Hematopoietic multipotent progenitor cell (in vitro differentiated cells): ENCODE measurements at regions not wholly inside any gene's neighbourhood (a gene's known extent, or its start where the extent isn't known, plus 50 kb on each side); places are given as distances from the start of the nearest gene placed in this dataset.
"Not testable (repeated sequence)": the region's sequence is repeated elsewhere in the genome, so short reads cannot be mapped to it uniquely, and the experiment has no call there.

Experiments used
- DNase-seq, 3 donors: peaks; one replicate each; pipeline ENCODE4 v3.0.0-alpha.2; 2011 to 2015; ENCODE audit warnings: low read depth in 2 of 3, low spot score in 2 of 3

DNA sequence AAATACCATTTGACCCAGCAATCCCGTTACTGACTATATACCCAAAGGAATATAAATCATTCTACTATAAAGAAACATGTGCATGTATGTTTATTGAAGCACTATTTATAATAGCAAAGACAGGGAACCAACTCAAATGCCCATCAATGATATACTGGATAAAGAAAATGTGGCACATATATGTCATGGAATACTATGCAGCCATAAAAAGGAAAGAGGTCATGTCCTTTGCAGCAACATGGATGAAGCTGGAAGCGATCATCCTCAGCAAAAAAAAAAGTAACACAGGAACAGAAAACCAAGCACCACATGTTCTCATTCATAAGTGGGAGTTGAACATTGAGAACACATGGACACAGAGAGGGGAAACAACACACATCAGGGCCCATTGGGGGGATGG, 99.9 kb upstream of the THUMPD2 start:
- DNase-seq: not testable (repeated sequence)

- no peak for DNase-seq
Observed at GRCh38 chr2:39875914-39876267, 96.8 kb upstream of the THUMPD2 start.

DNA sequence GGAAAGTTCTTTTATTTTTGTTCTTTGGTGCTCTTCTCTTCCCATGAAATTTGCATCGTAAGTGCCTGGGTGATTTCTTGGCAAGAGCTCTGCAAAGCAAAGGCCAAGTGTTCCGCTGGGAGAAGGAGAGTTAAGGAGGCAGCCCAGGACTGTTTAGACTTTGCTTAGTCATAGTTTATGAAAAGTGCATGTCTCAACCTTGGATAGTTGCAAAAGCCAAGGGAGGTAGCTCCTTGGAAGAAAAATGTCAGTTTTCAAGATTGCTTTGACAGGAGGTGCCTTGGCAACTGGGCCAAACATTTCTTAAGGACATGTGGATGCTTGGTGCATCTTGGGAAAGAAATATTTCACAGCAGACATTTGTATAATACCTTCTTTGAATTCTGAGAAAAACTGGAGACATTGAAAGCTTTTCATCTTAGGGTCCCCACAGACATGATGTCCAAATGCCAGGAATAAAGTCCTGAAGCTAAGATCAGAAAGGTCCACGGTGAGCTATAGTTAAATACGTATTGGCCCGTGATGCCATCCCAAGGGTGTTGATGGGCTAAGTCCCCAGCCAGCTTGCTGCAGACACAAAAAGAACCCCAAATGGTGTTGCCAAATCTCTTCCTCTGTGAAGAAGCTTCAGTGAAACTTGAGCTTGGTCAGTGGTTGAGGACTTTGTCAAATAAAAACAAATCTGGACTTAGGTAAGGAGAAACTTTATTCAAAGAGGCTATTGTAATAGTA, 96.3 kb upstream of the THUMPD2 start:
- no peak for DNase-seq

DNA sequence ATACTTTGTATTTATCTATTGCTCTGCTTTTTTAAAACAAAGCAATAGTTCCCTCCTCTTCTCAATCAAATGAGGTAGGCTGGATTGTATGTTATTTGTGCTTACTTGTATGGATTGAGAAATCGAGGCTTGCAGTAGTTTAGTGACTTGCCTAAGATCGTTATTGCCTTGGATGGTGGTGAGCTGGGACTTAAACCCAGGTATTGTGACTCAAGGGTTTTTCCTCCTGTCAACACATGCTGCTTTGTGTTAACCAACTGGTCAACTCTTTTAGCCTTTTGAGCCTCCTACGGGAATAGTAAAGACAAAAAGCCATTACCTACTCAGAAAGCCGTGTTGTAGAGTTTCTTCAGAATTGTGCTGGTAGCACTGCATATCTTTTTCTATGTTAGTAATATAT, 95.2 kb upstream of the THUMPD2 start:
- DNase-seq: no peak

DNA sequence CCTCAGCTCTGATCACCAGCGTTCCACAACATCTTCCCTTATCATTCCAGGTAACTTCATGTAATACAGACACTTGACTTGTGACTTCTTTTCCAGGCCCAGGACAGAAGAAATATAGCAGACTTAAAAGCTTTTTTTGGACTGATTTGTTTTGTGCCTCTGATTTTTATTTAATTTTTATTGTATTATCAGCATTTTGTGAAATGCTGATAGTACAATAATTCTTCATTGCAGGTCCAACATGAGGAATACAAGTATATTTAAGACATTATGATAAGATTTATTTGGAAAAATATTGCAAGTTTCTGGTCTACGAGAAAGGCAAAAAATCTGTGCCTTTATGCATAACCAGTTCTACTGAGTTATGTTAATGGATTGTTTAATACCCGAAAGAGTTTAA, 94.5 kb upstream of the THUMPD2 start:
- DNase-seq: no peak

GRCh38 chr2:39872748-39873147, 93.7 kb upstream of the THUMPD2 start:
- no peak for DNase-seq

DNA sequence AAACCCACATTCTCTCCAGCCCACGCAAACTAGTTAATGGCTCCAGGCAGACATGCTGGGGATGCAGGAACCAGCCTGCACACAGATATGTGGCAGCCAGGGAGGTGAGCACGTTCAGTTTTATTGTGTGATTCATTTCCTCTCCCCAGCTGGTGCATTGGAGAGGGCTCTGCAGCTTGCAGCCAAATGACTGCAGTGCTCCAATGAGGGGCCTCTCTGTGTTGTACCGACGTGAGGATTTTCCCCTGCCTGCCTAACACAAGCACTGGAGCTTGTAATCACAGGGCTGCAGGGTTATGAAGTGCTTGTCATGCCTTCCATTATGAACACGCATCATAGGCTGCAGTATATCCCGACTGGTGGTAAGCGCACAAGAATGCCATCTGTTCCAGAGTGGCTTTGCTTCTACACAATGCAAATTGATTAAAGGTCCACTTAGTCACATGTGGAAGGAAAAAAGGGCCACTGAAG, 92.3 kb upstream of the THUMPD2 start:
- no peak for DNase-seq

DNA sequence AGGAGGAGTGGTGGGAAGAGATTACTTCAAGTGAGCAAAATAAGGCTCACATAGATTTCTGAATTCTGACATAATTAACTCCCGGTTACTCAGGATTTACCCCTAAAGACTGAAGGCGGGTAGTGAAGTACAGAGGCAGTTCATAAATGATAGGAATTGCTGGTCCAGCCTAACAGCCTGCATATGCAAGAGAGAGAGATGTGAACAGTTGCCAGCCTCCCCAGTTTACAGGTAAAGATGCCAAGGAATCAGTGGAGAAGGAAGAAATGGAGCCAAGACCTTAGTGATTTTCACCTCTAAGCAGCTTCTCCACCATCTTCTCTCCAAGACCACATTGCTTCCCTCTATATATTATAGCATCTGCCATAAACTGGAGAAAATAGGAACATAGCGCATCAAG, 91.8 kb upstream of the THUMPD2 start:
- no peak for DNase-seq

- DNase-seq: no peak
Observed at GRCh38 chr2:39867268-39867667, 88.2 kb upstream of the THUMPD2 start.

DNA sequence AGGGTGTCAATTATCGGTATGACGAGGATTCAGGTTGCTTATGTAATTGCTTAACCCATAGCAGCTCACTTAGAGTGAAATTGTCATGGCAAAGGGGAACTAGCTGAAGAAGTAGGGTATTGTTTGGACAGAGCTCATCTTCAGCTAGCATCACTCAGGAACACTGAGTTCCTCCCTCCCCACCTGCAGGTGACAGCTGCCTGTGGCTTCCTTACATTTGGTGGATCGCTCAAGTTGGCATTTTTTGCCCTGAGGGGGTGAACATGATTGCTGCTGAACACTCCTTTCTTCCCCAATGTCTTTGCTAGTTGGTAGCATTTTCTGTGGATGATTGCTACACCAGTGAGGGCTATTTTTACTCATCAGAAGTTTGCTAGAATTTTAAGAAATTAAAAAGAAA, 86.7 kb upstream of the THUMPD2 start:
- DNase-seq: peak in 1 of 3 donors; percentile 4

- not testable (repeated sequence) for DNase-seq
Observed at GRCh38 chr2:39863672-39864071, 84.6 kb upstream of the THUMPD2 start.

- DNase-seq: no peak
Observed at GRCh38 chr2:39860538-39860937, 81.5 kb upstream of the THUMPD2 start.

DNA sequence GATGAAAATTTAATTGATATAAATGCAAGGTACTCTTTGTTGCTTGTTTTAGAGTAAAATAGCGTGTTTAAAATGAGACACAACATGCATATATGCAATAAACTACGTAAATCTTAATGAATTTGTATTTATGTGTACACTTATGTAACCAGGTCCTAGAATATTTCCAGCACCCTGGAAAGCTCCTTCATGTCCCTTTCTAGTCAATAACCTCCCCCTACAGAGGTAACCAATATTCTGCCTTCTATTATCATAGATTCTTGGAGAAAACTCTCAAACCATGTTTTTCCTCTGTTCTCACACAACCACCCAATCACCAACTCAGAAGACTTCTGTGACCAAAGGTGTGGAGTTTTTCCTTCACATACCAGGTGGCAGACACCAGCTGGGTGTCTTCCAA, 79.6 kb upstream of the THUMPD2 start:
- no peak for DNase-seq

DNA sequence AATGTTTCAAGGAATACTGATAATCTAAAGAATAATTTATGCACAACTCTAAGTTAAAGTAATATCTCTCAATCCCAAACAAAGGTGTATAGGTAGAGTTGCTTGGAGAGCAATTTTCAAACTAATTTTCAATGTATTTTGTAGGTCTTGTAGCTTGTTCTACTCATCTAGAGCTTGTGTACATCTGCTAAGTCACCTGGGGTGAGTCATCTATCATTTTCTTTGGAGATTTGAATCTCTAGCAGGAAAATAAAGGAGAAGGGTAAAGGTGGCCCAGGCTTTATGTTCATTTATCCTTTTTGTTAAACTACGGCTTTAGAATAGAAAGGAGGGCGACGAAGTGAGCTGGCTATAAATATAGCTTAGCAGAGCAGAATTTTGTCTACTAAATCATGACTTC, 76.8 kb upstream of the THUMPD2 start:
- no peak for DNase-seq

- DNase-seq: peak in 1 of 3 donors; percentile 29
Observed at GRCh38 chr2:39854771-39855170, 75.7 kb upstream of the THUMPD2 start.

- DNase-seq: no peak
Observed at GRCh38 chr2:39852831-39853230, 73.8 kb upstream of the THUMPD2 start.

- DNase-seq: peak in 2 of 3 donors; percentile 43 to 70
Observed at GRCh38 chr2:39851651-39852110, 72.6 kb upstream of the THUMPD2 start.

- no peak for DNase-seq
Observed at GRCh38 chr2:39851251-39851650, 72.2 kb upstream of the THUMPD2 start.

DNA sequence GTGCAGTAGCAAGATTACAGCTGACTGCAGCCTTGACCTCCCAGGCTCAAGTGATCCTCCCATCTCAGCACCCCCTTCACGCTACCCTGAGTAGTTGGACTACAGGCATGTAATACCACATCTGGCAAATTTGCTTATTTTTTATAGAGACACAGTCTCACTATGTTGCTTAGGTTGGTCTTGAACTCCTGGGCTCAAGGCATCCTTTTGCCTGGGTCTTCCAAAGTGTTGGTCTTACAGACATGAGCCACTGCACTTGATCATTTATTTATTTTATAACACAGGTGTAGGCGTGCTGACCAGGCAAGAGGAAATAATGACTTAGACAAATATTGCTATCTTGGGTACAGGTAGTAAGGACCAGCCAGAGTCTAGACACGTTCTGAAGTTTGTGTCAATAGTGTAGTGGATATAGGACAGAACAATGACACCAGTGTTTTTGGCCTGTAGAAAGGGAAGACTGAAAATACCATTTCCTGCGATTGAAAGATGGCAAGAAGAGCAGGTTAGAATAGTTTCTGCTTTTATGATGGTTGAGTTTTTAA, 71.0 kb upstream of the THUMPD2 start:
- no peak for DNase-seq

GRCh38 chr2:39849064-39849463, 70.0 kb upstream of the THUMPD2 start:
- DNase-seq: no peak

GRCh38 chr2:39845460-39846146, 66.5 kb upstream of the THUMPD2 start:
- DNase-seq: no peak

GRCh38 chr2:39839261-39839848, 60.3 kb upstream of the THUMPD2 start:
- DNase-seq: no peak
